ENCODE measurements at regions not wholly inside any gene's neighbourhood (a gene's known extent, or its start where the extent isn't known, plus 50 kb on each side); places are given as distances from the start of the nearest gene placed in this dataset.
"Not testable (repeated sequence)": the region's sequence is repeated elsewhere in the genome, so short reads cannot be mapped to it uniquely, and the experiment has no call there.

- not testable (repeated sequence) for TF ChIP-seq POLR2A (IDR thresholded peaks at IDR 0.05)
- TF ChIP-seq CTCF (IDR thresholded peaks at IDR 0.05), result peak; percentile 29 to 57 (median 38)
Observed at GRCh38 chr14:106774889-106775480, 1248.6 kb downstream of the TMEM121 start.

Data from body of pancreas (tissue), 4 donors.